ENCODE measurements at regions not wholly inside any gene's neighbourhood (a gene's known extent, or its start where the extent isn't known, plus 50 kb on each side); places are given as distances from the start of the nearest gene placed in this dataset.

- no peak for DNase-seq
Observed at GRCh38 chr2:236965021-236965840, 120.5 kb upstream of the COPS8 start.

DNA sequence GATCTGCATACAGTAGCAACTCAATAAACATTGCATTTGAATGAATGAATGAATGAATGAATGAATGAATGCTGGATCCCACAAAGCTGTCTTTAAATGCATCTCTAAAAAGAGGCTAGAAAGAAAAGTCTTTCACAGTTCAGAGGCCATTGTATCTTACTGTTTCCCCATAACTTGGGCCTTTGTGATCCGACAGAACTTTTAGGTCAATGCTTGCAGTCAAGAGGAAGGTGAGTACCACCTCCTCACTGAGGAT is 119.9 kb upstream of the COPS8 start:
- DNase-seq = no peak

GRCh38 chr2:236967499-236967783 is 118.2 kb upstream of the COPS8 start:
- DNase-seq = no peak

GRCh38 chr2:236968101-236968879 is 117.4 kb upstream of the COPS8 start:
- DNase-seq = no peak

- no peak for DNase-seq
Observed at GRCh38 chr2:236968880-236969534, 116.7 kb upstream of the COPS8 start.

DNA sequence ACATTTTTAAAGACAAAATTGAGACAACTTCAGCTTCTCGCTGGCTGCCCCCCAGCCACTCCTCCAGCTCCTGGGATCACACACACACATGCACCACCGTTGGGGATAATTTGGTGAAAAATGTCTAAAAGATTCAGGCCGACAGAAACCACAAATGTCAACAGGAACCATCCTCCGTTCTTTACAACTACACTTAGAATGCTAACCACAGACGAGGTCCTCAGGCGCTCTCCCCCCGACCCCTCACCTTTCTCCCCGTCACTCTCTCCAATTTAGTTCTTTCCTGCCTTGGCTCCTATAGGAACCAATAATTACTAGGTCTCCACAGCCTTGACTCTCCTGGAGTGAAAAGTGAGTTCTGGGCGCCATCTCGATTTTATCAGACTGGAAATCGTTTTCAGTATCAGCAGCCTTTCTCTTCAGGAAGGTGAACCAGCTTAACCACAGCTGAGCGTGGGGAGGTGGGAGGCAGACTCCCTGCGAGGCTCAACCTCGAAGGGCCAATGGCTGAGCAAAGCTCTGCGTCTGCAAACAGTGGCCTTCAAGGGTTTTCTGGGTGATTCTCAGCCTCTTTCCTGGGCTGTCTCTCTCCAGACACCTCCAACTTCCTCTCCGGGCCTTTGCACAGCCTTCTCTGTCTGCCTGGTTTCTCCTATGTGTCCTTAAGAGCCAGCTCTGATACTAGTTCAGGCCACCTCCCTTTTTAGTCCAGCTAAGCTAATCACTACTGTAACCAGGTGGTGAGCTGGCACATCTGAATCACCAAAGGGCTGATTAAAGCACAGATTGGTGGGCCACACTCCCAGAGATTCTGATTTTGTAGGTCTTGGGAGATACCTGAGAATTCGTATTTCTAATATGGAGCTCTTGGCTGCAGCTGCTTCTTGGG is 115.7 kb upstream of the COPS8 start:
- DNase-seq = no peak

- DNase-seq = no peak
Observed at GRCh38 chr2:236970656-236971010, 115.1 kb upstream of the COPS8 start.

DNA sequence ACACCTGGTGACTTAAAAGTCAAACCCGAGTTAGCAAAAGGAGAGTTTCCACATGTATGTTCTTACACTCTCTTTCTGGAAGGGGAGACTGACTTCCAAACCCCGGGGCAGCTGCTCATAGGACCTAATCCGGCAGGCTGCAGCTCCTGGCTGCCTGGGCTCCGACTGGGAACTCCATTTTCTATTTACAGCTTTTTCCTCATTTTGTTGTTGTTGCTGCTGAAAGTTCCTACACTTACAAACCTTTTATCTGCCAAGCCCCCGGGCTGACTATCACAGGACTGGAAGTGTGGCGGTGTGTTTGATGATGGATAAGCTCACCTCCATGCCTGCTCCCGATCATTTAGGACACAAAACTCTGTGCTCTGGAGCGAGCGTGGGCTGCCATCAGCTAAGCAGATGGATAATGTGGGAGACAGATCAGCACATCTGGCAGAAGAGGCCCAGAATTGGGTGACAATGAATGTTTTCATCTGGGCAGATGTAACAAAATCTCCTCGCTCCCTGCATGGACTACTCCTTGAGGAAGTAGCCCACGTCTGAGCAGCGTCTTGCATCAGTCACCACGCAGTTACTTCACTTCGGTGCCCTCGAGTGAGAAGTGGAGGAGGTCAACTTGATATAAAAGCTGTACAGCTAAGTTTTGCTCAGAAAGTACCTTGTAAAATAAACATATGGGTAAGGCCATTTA is 114.4 kb upstream of the COPS8 start:
- no peak for DNase-seq

DNA sequence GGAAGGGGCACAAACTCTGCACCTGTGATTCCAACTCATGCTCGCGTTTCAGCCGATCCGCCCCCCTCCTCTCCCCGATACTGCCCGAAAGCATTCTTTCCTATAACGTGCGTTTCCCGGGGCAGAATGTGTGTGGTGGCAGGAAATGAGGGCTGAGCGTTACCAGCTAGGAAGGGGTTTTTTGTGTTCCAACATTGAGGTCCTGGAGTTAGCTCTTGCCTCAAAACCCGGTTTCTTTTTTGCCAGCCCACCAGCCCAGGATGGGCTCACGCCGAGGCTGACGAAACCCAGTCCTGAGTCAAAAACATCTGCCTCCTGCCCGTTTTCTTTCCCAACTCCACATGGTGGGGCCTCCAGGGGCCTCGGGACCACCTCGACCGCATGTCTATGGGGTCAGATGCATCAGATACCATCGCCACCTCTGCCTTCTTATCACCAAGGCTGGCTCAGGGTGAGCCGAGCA is 113.7 kb upstream of the COPS8 start:
- no peak for DNase-seq

DNA sequence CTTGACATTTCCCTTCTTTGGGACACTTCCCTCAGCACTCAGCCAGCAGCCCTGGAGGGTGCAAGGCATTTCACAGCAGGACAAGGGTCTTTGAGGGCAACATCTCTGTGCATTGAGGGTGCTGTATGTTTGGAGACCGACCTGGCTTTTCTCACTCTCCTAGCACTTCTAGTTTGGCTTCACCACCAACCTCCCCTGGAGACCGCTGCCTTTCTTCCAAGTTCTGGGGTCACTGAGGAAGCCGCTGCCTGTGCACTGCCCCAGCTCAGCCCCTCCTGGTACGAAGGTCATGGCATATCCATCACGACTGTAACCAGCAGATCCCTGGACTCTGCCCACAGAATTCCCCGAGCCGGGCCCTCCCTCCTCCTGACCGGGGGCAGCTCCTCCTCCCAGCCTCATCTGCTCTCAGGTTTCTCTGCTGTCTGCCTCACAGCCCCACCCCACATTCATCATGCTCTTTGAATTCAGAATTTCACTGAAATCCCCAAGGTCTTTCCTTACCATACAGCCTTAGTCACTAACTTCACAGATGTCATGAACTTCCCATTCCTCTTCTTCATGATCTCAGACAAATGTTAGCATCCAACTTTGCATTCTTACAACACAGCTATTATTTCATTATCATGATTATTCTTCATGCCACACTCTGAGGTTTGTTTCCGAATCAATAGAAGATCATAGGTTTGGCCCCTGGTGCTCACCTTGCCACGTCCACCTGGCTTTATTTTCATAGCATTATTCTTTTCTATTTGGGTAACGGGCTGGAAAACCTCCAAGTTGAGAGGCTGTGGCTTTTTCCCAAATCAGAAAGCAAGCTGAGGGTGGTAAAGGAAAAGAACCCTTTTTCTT is 113.0 kb upstream of the COPS8 start:
- no peak for DNase-seq

DNA sequence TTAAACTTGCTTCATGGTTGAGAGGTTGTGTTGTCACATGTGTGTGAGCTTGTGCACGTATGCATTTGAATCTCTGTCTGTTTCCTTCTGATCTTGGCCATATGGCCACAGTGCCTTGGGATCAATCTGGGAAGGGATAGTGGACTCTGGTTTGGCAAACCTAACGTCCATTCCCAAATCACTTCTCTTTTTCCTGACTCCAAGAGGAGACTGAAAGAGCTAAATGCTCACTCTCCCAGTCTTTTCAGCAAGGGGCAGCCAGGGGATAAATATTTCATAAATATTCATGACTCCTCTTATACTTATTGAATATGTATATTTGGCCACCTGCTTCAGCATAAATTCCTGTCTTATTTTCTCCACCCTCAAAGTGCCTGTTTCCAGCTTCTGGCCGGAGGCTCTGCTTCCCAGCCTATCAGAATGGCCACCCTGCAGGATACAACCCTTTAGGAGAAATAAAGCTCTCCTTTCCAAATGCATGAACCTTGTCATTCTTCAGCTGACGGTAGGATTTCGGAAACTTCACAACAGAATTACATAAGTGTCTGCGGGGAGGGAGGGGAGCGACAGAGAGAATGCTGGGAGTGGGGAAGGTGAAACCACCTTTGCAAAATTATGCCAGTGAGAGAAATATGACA is 112.2 kb upstream of the COPS8 start:
- DNase-seq = no peak

DNA sequence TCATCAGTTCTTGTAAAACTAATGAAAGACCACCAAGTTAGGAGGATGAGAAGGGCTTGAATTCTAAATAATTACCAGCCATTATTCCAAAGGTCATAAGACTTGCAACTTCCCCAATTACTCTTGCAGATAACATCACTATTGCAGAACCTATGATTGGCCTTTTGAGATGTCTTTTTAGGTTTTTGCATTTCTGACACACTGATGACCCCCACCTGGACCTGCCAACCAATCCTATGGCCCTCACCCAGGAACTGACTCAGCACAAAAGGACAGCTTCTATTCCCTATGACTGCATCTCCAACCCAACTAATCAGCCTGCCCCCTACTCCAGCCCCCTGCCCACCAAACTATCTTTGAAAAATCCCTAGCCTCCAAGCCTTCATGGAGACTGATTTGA is 111.5 kb upstream of the COPS8 start:
- DNase-seq = no peak

- DNase-seq = no peak
Observed at GRCh38 chr2:236974752-236975151, 110.9 kb upstream of the COPS8 start.

GRCh38 chr2:236975766-236976165 is 109.9 kb upstream of the COPS8 start:
- no peak for DNase-seq

GRCh38 chr2:236976266-236977062 is 109.2 kb upstream of the COPS8 start:
- no peak for DNase-seq

DNA sequence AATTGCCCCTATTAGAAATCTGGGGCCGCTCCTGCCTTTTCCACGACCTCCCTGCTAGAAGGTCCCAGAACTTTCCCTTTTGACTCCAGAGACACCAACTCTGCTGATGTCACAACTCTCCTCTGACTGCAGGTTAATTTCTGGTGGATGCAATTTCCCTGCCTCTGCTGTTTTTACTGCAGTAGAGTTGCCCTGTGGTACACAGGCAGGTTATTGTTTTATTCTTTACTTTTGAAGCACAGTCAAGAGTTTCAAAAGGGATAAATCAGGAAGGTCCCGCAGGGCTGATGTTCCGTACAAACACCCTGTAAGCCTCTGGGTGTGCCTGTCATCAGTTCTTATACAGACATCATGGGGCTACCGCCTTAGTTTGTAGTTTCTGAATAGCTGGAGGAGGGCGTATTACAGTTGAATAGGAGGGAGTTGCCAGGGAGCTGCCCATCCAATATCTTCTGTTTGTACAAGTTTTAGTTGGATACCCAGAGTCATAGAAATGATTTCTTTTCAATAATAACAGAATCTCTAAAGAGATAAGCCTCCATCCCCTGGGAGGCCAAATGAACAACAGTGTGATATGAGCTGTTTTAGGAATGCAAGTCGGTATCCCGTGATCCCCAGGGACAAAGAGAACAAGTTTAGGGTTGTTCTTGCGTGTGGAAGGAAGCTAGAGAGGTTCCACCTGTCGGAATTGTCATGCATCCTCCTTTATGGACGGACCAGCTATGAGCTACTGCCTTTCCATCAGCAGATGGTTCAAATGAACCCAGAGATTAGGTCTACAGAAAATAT is 108.4 kb upstream of the COPS8 start:
- DNase-seq = no peak

GRCh38 chr2:236977852-236978398 is 107.8 kb upstream of the COPS8 start:
- no peak for DNase-seq

DNA sequence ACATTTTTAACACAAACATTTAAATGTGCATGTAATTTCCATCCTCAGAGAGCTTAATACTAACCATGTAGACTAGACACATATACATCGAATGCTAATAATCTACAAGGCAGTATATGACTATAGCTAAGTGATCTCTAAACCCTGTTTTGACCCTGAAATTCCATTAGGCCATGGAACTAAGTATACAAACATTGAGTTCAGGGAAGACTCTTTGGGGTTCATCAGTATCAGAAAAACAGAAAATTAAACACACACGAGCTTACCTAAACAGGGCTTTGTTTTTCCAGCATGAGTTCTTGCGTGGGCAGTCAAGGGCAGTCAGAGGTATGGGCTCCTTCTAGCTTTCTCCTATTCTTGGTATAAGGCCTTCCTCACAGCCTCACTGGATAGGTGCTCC is 106.0 kb upstream of the COPS8 start:
- DNase-seq = no peak

GRCh38 chr2:236980961-236981360 is 104.7 kb upstream of the COPS8 start:
- no peak for DNase-seq

All from hematopoietic multipotent progenitor cell treated with erythropoietin and hydrocortisone succinate and interleukin-3 and kit ligand, for 8 days (in vitro differentiated cells).